ENCODE measurements at regions not wholly inside any gene's neighbourhood (a gene's known extent, or its start where the extent isn't known, plus 50 kb on each side); places are given as distances from the start of the nearest gene placed in this dataset.

DNA sequence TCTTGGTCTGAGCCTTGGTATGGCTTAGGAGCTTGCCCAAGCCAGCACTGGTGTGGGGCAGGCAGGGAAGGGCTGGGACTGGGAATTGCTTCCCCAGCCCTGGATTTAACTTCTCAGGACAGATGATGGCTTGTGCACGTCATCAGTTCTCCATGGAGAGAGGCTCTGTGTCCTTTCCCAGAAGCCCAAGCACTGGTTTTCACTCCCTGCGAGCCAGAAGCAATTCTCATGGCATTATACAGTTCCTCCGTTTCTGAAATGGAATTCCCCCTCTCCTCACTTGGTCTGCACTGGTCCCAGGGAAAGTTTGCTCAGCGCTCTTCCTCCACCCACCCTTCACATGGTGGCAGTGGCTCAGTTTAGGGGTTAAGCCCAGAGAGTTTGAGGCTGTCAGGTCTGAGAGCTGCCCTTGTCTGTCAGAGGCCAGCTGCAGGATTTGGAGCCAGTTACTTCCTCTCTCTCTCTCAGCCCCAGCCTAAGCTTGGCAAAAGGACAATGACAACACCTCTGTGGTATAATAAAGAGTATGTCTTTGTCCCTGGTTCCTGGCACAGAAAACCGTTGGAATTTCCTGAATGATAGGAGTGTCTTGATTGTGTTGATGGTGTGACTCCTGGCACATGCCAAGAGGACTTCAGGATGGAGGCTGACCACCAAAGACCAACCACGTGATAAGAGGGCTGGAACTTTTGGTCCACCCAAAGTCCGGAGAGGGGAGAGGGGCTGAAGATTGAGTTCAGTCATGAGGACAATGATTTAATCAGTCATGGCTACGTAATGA is 219.6 kb upstream of the TNRC6C start:
- no peaks in the 10 kb centered on the region for H3K27me3 ChIP-seq (ENCODE audit: low read depth)
- H3K36me3 ChIP-seq: no peaks in the 10 kb centered on the region
- peak overlapping the region; percentile 92 for H3K27ac ChIP-seq (replicated peaks)
- peaks cover 54% of the 10 kb centered on the region for H3K4me1 ChIP-seq
- no peak overlapping the region for H3K4me3 ChIP-seq
- H3K9me3 ChIP-seq (replicated peaks): no peaks in the 10 kb centered on the region
- TF ChIP-seq, protein P1, sequence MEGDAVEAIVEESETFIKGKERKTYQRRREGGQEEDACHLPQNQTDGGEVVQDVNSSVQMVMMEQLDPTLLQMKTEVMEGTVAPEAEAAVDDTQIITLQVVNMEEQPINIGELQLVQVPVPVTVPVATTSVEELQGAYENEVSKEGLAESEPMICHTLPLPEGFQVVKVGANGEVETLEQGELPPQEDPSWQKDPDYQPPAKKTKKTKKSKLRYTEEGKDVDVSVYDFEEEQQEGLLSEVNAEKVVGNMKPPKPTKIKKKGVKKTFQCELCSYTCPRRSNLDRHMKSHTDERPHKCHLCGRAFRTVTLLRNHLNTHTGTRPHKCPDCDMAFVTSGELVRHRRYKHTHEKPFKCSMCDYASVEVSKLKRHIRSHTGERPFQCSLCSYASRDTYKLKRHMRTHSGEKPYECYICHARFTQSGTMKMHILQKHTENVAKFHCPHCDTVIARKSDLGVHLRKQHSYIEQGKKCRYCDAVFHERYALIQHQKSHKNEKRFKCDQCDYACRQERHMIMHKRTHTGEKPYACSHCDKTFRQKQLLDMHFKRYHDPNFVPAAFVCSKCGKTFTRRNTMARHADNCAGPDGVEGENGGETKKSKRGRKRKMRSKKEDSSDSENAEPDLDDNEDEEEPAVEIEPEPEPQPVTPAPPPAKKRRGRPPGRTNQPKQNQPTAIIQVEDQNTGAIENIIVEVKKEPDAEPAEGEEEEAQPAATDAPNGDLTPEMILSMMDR (IDR thresholded peaks at IDR 0.05; ENCODE audit: borderline replicate concordance): no peak
- DNase-seq: peak; percentile 64
- intact Hi-C loops (cut with micrococcal nuclease): no loop called here

DNA sequence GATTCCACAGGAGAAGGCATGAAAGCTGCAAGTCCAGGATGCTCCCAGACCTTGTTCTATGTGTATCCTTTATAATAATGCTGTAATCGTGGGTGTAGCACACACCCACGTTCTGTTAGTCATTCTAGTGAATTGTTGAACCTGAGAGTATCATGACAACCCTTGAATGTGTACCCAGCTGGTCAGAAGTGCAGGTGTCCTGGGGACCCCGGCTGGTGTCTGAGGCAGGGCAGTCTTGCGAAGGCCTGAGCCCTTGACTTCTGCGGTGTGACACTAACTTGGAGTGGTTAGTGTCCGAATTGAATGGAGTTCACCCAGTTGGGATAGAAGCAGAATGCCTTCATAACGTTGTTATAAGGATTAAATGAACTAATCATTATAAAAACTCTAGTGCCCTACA is 218.0 kb upstream of the TNRC6C start:
- TF ChIP-seq, protein P1 (IDR thresholded peaks at IDR 0.05; ENCODE audit: borderline replicate concordance): no peak
- intact Hi-C loops (cut with micrococcal nuclease): no loop called here
- Histone ChIP-seq H3K4me1 (peaks cover 38% of the 10 kb centered on the region), H3K36me3 (no peaks in the 10 kb centered on the region), H3K27me3 (ENCODE audit: low read depth) (no peaks in the 10 kb centered on the region), H3K9me3 (replicated peaks) (no peaks in the 10 kb centered on the region), H3K4me3 (no peak overlapping the region), H3K27ac (replicated peaks) (peak overlapping the region; percentile 92)
- DNase-seq: no peak

DNA sequence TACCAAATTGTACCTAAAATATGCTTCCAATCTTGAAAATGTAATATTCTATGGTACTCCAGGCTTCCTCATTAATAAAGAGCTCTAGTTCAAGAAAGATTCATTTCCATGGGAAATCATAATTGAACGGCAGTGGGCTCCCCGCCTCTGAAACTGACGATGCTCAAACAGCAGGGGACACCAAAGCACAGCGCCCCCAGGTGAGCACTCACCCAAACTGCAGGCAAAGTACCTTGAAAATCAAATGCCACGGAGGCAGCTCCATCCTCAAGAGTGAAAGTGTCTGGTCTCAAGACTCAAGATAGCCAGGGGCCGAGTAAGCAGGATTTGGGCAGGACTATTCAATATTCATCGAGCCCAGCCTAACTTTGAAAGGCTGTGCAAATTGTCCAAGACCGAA is 217.4 kb upstream of the TNRC6C start:
- Histone ChIP-seq H3K27me3 (ENCODE audit: low read depth) (no peaks in the 10 kb centered on the region), H3K36me3 (no peaks in the 10 kb centered on the region), H3K4me3 (no peak overlapping the region), H3K4me1 (peaks cover 34% of the 10 kb centered on the region), H3K27ac (replicated peaks) (no peak overlapping the region), H3K9me3 (replicated peaks) (no peaks in the 10 kb centered on the region)
- no peak for DNase-seq
- intact Hi-C loops (cut with micrococcal nuclease): no loop called here
- TF ChIP-seq, protein P1 (IDR thresholded peaks at IDR 0.05; ENCODE audit: borderline replicate concordance): no peak

DNA sequence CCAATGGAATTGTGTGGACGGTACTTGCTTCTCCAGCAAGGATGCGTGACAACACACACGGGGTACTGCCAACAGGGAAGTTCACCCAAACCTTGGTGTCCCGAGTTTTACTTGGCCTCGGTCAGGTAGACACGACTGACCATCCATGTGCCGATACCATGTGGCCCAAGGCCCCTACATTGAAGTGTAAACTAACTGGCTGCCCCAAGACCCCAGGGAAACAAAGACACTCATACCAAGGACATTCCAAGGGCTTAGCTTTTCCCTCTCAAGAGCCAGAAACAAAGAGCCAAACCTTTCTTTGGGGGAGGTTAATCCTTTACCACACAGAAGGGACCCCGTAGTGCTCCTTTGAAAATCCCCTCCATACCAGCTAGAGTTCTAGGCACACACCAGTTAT is 215.9 kb upstream of the TNRC6C start:
- DNase-seq: no peak
- no peaks in the 10 kb centered on the region for H3K27me3 ChIP-seq (ENCODE audit: low read depth)
- H3K36me3 ChIP-seq: no peaks in the 10 kb centered on the region
- intact Hi-C loops (cut with micrococcal nuclease): no loop called here
- H3K27ac ChIP-seq (replicated peaks): no peak overlapping the region
- H3K4me3 ChIP-seq: no peak overlapping the region
- H3K4me1 ChIP-seq: peaks cover 21% of the 10 kb centered on the region
- TF ChIP-seq, protein P1 (IDR thresholded peaks at IDR 0.05; ENCODE audit: borderline replicate concordance): no peak
- H3K9me3 ChIP-seq (replicated peaks): no peaks in the 10 kb centered on the region

DNA sequence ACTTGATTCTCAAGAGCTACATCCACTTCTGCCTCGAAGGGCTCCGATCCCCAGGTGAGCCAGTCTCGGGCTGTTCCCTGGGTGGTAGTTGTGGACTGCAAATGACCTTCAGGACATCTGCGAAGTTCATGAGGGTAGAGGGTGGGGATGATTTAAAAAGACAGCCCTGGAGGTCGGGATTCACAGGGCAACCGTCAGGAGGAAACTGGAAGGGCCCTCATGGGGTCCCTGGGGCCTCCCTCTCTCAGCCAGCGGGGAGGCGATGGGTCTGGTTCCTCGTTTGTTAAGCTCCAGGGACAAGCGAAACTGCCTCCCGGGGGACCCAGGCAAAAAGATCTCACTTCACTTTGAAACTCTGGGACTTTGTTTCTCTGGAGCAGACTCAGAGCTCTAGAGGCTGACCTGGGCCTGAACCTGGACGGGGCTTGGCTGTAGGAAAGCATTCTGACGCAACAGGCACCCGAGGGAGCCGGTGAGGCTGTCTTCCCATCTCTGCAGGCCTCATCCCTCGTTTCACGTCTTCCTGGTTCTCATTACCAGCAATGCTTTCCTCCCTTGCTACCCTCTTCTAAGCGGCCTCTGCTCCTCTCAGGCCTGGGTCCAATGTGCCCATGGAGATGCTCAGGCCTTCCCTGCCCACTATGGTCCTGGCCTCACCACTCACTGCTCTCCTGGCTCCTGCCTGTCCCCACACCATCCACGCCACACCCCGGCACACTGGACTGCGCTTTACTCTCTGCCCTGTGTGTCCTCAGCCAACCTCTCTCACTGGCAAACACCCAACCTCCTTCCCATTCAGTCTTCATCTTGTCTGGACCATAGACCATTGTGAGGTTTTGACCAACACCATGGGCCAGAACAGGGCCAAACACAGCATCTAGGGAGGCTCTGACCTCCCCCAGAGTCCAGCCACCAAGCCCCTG is 214.2 kb upstream of the TNRC6C start:
- H3K27ac ChIP-seq (replicated peaks): peak overlapping the region; percentile 65
- no peak overlapping the region for H3K4me3 ChIP-seq
- DNase-seq: peak; percentile 74
- H3K9me3 ChIP-seq (replicated peaks): no peaks in the 10 kb centered on the region
- H3K4me1 ChIP-seq: peaks cover 3% of the 10 kb centered on the region
- TF ChIP-seq, protein P1 (IDR thresholded peaks at IDR 0.05; ENCODE audit: borderline replicate concordance): no peak
- no peaks in the 10 kb centered on the region for H3K36me3 ChIP-seq
- intact Hi-C loops (cut with micrococcal nuclease): no loop called here
- no peaks in the 10 kb centered on the region for H3K27me3 ChIP-seq (ENCODE audit: low read depth)

Data from left ventricle myocardium inferior (tissue), 1 donor.